ENCODE measurements at regions not wholly inside any gene's neighbourhood (a gene's known extent, or its start where the extent isn't known, plus 50 kb on each side); places are given as distances from the start of the nearest gene placed in this dataset.
"Not testable (repeated sequence)": the region's sequence is repeated elsewhere in the genome, so short reads cannot be mapped to it uniquely, and the experiment has no call there.

DNA sequence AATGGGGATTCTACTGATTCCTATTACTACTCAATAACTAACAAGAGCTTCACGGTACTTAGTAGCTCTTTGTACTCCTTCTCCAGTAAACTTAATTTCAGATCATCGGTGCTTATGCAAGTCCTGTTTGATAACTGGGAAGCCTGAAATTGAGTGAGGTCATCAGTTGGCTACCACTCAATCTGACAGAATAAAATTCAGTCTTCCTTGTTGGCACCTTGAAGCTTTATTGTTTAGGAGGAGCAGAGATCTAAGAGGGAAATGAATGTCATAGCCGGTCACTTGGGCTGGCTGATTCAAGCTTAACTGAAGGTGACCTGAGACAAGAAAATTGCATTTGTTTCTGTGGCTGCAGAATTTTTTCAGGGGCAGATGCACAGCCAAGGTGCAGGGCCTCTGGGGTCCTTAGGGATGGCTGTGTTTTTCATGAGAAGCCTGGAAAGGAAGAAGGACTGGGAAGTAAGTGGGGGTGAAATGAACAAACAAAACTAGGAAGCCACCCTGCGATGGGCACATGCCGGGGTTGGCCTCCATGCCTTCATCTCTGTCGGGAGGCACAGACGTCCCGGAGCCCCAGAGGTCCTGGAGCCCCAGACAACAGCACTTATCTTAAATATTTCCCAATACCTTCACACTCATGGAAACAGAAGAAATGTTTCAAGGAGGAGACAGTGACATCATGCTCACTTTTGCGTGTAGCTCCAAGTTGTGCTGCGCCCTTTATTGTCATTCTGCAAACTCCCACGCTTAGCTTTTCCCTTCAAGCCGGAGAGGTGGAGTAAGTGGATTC is 85.0 kb upstream of the KIF5B start:
- DNase-seq (ENCODE audit: low spot score) = no peak

DNA sequence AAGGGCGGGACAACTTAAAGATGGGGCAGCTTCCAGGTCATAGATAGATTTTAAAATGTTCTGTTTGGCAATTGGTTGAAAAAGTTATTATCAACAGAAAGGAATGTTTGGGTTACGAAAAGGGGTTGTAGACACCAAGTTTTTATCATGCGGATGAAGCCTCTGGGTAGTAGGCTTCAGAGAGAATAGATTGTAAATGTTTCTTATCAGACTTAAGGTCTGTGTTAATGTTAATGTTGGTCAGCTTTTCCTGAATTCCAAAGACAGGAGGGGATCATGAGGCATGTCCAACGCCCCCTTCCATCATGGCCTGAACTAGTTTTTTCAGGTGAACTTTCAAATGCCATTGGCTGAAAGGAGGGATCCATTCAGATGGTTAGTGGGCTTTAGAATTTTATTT is 84.2 kb upstream of the KIF5B start:
- DNase-seq (ENCODE audit: low spot score) = no peak

DNA sequence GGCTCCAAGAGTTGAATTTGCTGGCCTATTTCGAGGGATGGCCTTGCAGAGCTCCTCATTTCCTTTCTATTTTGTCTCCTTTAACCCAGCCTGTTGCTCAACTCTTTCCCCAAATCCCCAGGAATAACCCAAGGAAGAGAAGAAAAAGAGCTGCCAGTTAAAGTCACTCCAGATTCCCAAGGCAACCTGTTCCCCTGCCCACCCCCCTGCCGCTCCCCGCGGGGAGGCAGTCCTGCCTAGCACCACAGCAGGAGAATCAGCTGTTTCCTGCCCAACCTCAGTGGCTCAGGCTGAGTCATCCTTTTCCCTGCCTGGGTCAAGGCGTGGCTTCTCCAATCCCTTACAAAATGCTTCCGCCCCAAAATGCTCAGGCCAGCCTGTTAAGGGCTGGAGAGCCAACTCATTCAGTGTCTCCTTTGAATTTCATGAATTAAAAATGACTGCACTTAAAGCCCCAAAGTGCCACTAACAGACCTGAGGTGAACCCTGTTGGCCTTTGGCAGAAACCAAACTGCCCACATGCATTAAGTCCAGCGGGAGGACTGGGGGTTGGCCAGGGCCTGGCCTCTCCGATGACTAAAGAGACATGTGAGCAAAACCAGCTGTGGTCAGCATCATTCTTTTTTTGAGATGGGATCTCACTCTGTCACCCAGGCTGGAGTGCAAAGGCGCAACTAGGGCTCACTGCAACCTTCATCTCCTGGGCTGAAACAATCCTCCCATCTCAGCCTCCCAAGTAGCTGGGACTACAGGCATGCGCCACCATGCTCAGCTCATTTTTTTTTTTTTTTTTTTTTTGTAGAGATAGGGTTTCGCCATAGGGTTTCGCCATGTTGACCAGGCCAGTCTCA is 83.2 kb upstream of the KIF5B start:
- DNase-seq (ENCODE audit: low spot score) = peak; percentile 39

DNA sequence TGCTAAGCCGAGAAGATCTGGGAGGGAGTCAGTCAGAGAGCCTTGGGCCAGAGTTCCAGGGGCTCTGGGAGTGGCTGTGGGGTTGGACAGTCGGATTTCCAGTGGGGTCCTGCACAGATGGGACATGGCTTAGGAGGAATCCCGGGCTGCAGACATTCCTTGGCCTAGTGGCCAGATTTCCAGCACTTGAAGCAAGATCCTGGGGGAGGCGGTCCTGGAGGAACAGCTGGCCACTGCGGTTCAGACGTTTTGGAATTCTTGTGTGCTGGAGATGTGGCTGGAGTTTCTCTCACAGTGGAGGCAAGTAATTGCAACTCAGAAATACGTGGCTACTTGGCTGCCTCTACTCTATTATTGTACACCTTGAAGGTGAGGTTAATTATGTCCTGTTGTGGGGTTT is 80.7 kb upstream of the KIF5B start:
- not testable (repeated sequence) for DNase-seq (ENCODE audit: low spot score)

DNA sequence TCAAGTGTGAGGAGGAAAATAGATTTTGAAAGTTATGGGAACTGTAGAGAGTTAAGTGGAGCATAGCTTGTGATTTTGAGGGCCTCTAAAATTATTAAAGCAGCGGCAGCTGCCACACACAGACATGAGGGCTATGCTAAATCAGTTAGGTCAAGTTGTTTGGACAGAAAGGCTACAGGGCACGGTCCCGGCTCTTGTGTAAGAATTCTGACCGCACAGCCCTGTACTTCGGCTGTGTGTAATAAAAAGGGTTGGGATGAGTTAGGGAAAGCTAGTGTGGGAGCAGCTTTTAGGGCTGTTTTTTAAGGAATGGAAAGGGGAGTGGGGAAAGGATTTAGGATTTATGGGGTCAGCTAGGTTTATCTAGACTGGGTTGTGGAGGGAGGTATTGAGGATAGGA is 79.6 kb upstream of the KIF5B start:
- not testable (repeated sequence) for DNase-seq (ENCODE audit: low spot score)

DNA sequence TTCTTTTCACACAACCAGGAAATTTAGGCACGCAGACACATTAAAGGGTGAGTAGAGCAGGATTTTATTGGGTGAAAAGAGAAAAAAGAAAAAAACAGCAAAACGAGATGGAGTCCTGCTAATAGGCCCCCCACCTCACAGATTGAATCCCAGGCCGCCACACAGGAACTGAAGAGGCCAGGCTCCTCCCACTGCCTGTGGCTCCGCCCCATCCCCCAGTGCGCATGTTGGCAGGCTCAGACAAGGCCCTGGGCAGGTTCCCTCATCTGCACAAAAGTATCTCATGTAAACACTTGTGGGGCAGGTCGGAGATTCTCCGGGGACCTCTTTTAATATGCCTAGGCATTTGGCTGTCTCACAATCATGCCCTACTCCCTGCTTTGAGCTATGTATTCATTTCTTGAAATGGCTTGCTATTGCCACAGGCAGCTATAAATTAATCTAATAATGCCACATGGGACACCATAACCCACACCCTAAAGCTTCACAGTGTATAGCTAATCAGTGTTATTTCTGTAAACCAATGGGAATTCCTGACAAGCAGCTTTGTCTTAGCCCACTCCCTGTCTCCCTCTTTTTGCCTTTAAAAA is 76.2 kb upstream of the KIF5B start:
- DNase-seq (ENCODE audit: low spot score) = no peak

DNA sequence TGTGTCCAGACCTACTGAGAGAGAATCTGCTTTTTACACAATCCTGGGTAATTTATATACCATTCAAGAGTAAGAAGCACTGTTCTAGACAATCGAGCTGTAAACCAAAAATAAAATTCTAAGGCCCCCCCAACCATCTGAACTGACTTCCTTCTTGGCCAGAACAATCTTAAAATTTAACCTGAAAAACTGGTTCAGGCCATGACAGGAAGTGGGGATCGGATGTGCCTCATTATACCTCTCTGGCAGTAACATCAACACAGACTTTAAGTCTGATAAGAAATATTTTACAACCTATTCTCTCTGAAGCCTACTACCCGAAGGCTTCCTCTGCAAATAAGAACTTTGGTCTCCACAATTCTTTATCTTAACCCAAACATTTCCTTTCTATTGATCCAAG is 75.2 kb upstream of the KIF5B start:
- DNase-seq (ENCODE audit: low spot score) = no peak

DNA sequence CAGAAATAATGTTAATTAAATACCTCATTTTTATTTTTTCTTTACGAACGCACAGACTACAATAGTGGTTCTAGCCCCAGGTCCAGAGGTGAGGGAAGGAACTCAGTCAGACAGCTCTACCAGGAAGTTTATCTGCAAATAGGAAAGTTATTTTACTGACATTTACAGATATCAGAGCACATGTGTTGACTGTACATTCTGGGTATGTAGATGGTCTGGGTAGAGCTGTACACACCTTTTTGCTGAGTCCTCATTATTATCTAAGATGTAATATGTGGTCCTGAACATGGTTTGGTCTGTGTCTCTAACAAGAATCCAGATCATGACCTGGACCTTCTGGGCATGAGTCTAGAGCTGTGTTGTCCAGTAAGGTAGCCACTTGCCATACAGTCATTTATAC is 74.6 kb upstream of the KIF5B start:
- DNase-seq (ENCODE audit: low spot score) = no peak

DNA sequence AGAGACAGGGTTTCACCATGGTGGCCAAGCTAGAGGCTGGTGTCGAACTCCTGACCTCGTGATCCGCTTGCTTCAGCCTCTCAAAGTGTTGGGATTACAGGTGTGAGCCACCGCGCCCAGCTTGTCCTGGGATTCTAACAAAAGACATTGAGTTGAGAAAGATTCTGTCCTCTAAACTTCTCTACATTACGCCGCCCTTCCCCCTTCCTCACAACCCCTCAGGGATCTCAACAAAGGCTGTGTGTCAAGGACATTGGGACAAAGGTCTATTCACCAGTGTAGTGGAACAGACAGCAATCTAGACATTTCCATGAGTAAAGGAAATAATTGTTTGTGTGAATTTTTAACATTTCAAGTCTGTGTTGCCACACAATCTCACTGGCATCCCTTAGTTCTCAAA is 68.8 kb upstream of the KIF5B start:
- DNase-seq (ENCODE audit: low spot score) = no peak

DNA sequence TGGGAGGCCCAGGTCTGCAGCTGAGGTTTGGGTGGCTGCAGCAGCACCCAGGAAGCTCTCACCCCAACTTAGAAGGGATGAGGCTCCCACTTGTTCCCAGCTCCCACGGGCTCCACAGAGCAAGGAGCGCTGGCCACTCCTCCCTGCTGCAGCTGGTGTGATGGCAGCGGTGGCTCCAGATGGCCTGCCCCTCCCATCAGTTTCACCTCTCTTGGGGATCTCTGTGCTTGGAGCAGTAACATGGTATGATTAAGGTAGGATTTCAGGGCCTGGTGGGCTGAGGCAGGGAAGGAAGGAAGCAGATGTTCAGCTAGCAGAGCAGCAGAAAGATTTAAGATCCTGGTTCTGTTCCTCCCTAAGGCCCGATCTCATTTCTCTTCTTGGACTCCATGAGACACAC is 66.8 kb upstream of the KIF5B start:
- no peak for DNase-seq (ENCODE audit: low spot score)

DNA sequence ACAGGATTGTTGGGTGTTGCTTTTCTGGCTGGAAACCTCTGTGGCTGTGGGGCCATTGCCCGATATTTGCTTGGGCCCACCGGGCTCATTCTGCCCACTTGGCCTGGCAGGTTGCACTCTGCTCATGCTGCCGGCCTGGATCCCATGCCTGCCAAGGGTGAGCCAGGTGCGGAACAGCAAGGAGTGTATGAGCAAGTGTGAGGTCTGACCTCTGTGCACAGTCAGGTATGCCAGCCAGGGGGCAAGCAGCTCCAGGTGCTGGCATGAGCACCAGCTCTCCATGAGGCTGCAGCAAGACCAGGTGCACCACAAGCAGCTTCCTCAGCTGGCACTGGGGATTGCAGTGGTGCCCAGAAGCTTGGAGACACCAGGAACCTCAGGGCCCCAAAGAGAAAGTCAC is 65.4 kb upstream of the KIF5B start:
- no peak for DNase-seq (ENCODE audit: low spot score)

DNA sequence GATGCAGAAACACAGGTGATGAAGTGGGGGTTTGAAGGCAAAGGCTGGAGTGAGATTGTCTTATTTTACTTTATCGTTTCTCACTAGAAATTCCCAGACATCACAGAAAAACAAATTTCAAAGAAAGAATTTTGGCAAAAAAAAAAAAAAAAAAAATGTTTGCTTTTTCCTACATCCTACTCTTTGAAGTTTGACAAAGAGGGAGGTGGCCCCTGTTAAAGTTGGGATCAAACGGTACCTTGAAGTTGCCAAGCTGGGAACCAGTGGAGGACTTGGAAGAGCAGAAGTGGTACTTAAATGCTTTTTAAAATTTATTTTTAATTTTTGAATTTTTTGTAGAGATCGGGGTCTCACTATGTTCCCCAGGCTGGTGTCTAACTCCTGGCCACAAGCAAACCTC is 63.9 kb upstream of the KIF5B start:
- no peak for DNase-seq (ENCODE audit: low spot score)

DNA sequence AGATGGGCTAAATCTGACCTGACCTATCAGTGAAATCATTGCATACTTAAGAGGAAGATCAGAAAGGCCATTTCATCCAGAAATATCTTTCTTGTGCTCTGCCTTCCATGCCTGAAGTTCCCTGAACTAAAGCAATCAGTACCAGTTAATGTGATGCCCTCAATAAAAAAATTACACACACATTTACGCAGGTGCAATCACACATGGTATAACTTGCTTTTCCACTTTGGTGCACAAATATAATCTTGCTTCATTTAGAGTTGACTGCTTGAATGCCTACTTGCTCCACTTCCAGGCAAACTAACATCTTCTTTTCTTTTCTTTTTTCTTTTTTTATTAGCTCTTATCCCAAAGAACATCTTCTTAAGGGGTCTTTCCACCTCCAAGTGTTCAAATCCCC is 58.3 kb upstream of the KIF5B start:
- no peak for DNase-seq (ENCODE audit: low spot score)

DNA sequence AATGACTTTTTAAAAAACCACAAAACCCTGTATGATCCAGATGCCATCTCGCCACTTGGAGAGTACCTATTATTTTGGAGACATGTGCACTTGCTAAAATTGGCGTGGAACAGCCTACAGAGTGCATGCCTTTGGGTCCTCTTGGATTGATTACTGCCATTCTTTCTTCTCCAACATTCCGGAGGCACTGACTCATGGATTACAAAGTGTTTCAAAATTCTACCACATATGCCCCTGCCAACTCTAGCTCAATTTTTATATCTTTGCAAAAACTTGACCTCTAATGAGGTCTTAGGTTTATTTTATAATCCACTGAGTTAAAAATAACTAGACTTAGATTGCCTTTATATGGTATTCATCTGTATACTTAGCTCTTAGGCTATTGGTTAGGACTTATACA is 55.8 kb upstream of the KIF5B start:
- no peak for DNase-seq (ENCODE audit: low spot score)

DNA sequence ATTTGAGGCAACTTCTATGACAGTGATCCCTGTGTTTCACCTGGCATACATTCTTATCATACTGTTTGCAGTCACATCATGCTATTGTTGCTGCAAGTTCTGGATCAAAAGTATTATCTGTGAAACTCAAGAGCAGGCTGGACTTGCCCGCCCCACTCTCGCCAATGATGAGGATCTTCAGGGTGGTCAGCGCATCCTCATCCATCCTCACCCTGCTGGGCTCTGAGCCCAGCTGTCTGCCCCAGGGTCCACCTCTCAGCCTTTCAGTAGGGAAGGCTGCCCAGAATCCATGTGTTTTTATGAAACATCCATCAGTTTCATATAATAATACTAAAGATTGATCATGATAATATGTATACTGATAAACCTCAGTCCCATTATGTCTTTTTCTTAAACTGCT is 55.4 kb upstream of the KIF5B start:
- DNase-seq (ENCODE audit: low spot score) = no peak

DNA sequence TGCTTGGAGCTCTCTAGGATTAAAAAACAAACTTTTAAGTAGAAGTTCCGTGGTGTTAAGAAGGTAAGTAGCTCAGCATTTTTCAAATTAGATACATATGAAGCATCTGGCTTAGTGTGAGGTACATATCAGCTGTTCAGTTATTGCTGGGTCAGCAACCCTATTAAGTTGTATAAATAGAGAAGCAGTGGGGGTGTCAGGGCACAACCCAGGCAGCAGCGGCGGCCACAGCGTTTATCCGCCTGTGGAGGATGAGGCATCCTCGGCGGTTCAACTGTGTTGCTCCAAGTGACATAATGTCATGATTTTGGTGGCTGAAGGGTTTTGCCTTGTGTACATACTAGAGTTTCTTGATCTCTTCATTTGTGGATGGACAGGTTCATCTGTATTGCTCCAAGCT is 54.6 kb upstream of the KIF5B start:
- no peak for DNase-seq (ENCODE audit: low spot score)

DNA sequence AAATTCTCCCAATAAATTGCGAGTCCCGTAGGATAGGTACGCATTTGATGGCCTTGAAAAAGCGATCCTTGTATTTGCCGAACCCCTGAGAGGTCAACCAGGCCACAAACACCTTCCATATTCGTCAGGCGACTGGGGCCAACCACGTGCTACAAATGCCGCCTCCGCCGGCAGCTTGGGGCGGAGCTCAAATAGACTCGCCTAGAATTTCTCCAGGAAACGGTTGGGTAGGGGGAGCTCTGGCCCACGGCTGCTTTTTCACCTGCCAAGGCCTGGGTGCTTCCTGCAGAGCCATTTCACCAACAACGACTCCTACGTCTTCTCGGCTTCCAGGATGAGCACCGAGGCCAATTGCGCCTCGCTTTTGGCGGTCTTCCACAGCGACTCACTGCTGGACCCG is 53.4 kb upstream of the KIF5B start:
- no peak for DNase-seq (ENCODE audit: low spot score)
